ENCODE measurements at regions not wholly inside any gene's neighbourhood (a gene's known extent, or its start where the extent isn't known, plus 50 kb on each side); places are given as distances from the start of the nearest gene placed in this dataset.

GRCh38 chr20:41905199-41905598 is 287.0 kb upstream of the CHD6 start (continued):
- TF ChIP-seq ZNF318 (CRISPR knock-in tag; IDR thresholded peaks at IDR 0.05) = no peak

GRCh38 chr20:41903586-41903985 is 285.4 kb upstream of the CHD6 start:
- H4K20me1 ChIP-seq (ENCODE audit: insufficient read depth, low read length) = no peaks in the 10 kb centered on the region
- no peaks in the 10 kb centered on the region for H3K9me3 ChIP-seq (ENCODE audit: low read length)
- POLR2A ChIA-PET = no interaction called here
- no peak for TF ChIP-seq EHMT2 (IDR thresholded peaks at IDR 0.05; ENCODE audit: borderline replicate concordance, low read depth, low read length)
- TF ChIP-seq FOXJ3 (CRISPR knock-in tag; IDR thresholded peaks at IDR 0.05; ENCODE audit: borderline replicate concordance) = no peak
- no peak for TF ChIP-seq SUZ12 (IDR thresholded peaks at IDR 0.05; ENCODE audit: low read depth, low read length)
- no peak for TF ChIP-seq ZNF616 (CRISPR knock-in tag; IDR thresholded peaks at IDR 0.05; ENCODE audit: low read depth)
- TF ChIP-seq SMAD3 (CRISPR knock-in tag; IDR thresholded peaks at IDR 0.05) = no peak
- TF ChIP-seq ZNF570 (CRISPR knock-in tag; IDR thresholded peaks at IDR 0.05; ENCODE audit: borderline replicate concordance) = no peak
- TF ChIP-seq ZNF768 (CRISPR knock-in tag; IDR thresholded peaks at IDR 0.05) = no peak
- no peak for TF ChIP-seq GATA4 (IDR thresholded peaks at IDR 0.05; ENCODE audit: borderline replicate concordance, low read depth)
- no peak for TF ChIP-seq E2F1 (CRISPR knock-in tag; IDR thresholded peaks at IDR 0.05)
- H3K27ac ChIP-seq (ENCODE audit: extremely low read length, insufficient read depth, low read length) = no peak overlapping the region
- DNase-seq (ENCODE audit: low spot score) (no peak), FAIRE-seq (no peak), ATAC-seq (no peak)
- H3K27me3 ChIP-seq (ENCODE audit: control insufficient read depth in 1 of 2, insufficient read depth in 2 of 2, low read length in 2 of 2) = peaks cover 0 to 2% of the 10 kb centered on the region in 2 experiments; a peak in 1 of 5 replicates
- WGBS (ENCODE audit: low lambda C conversion rate) = 6% methylated on average over 4 of the region's 4 CpGs
- H3K4me2 ChIP-seq (ENCODE audit: low read depth, low read length) = no peak overlapping the region
- no peak overlapping the region for H2AFZ ChIP-seq (ENCODE audit: low read length)
- BruUV-seq (replicated peaks) = no TSS peak
- H3K9ac ChIP-seq (ENCODE audit: insufficient read depth, low read depth, low read length) = no peak overlapping the region
- no peak overlapping the region for H3K4me3 ChIP-seq (replicated peaks in 1 of 3; ENCODE audit: insufficient read depth in 1 of 3, low read depth in 2 of 3, low read length in 3 of 3)
- in situ Hi-C loops (cut with HindIII; ENCODE audit: extremely low pct_ligation_motif_present, low pct_unique_long_range_greater_than_20kb) (no loop called here), intact Hi-C loops (cut with micrococcal nuclease; ENCODE audit: unreplicated experiment) (no loop called here)
- no peaks in the 10 kb centered on the region for H3K4me1 ChIP-seq (ENCODE audit: insufficient read depth, low read length)
- H3K79me2 ChIP-seq (ENCODE audit: insufficient read depth, low read length) = no peaks in the 10 kb centered on the region
- H3K36me3 ChIP-seq (replicated peaks in 1 of 2; ENCODE audit: control insufficient read depth in 1 of 2, insufficient read depth in 2 of 2, low read length in 2 of 2) = no peaks in the 10 kb centered on the region
- CTCF ChIA-PET (ENCODE audit: low intra/inter-chr PET ratio, low total read pairs) = no interaction called here
